HG03066 (cell line): ENCODE measurements at regions not wholly inside any gene's neighbourhood (a gene's known extent, or its start where the extent isn't known, plus 50 kb on each side); places are given as distances from the start of the nearest gene placed in this dataset.
A peak's percentile ranks its signal among the peaks of the same experiment; 100 is the strongest.
"Not testable (repeated sequence)": the region's sequence is repeated elsewhere in the genome, so short reads cannot be mapped to it uniquely, and the experiment has no call there.

ENCODE experiments used
- ATAC-seq: cut with Tn5 transposase; IDR thresholded peaks from one replicate; pipeline ENCODE4 v1.9.1; 2021; ENCODE audit warnings: low read depth; ENCODE audit not compliant: unreplicated experiment

DNA sequence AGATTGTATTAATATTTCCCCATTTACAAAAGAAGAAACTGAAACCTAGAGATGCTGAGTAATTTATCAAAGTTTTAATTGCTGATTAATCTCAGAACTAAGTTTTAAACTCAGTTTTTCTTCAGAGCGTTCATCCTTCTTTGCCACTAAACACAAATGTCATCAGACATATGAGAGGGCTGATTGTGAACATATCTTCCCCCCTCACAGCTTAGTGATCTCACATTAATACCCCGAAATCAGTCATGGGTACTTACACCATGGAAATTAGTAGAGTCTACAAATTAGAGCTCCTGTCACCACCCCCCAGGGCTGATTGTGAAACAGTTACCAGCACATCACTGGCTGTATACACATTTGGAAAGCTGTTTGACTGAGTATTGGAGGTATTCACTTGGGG lies 189.3 kb upstream of the SGO1 start:
- ATAC-seq = no peak

DNA sequence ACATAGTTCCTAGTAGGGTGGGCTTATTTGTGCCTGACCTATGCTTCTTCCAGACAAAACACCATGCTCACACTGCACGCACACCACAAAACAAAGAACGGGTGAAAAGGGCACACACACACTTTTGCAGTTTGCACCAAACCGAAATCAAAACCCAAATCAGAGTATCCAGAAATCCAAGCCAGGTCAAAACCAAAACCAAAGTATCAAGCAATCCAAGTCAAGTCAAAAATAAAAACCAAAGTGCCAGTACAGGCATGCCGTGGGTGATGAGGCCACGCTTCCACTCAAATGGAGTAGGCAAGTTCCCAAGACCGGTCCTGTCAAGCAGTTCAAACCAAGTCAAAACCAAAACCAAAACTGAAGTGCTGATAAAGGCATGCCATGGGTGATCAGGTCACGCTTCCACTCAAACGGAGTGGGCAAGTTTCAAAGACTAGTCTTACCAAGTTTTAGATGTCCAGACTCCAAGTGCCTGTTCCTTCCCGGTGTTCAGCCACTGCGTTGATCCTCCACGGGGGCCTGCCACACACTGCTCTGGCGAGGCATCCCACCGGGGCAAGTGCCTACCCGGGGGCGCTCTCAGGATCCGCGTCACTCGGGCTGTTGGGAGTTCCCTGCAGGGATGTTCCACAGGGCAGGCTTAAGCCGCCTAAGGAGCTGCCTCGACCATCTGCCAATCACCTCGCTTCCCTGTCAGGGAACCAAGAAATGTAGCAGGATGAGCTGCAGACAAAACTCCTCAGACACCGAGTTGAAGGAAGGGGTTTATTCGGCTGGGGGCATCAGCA lies 184.5 kb upstream of the SGO1 start:
- ATAC-seq = not testable (repeated sequence)

DNA sequence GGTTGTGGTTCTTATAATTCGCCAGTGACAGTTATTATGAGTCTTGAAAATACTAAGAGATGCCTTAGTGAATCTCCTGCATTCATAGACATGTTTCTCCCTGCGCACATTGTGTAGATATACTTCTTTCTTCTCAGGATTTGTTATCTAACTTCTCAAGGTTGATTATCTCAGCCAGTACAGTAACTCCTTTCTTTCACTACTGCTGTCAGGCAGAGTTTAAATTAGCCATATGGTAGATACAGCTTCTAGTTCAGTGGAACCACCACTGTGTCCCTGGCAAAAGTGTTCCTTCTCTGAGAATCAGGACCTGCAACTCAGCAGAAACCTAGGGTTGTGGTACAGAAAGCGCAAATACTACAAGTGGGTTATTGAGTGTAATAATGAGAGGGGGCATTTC lies 175.0 kb upstream of the SGO1 start:
- ATAC-seq = no peak

DNA sequence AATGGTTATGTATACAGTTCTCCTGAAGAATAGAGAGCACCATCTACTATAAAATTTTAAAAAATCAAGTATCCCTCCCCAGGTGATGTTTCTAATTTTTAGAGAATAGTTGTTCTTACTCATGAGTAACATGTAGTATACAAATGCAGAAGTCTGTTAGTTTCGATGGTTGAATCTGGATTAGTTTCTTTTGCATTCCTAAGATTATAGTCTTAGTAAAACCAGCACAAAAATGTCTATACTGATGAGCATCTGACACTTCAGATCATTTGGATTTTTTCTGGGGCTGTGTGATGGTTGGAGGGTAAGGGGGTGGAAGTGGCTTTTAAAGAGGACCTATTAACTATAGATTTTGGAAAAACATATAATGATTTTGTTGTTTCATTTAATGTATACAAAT lies 167.3 kb upstream of the SGO1 start:
- ATAC-seq = no peak

DNA sequence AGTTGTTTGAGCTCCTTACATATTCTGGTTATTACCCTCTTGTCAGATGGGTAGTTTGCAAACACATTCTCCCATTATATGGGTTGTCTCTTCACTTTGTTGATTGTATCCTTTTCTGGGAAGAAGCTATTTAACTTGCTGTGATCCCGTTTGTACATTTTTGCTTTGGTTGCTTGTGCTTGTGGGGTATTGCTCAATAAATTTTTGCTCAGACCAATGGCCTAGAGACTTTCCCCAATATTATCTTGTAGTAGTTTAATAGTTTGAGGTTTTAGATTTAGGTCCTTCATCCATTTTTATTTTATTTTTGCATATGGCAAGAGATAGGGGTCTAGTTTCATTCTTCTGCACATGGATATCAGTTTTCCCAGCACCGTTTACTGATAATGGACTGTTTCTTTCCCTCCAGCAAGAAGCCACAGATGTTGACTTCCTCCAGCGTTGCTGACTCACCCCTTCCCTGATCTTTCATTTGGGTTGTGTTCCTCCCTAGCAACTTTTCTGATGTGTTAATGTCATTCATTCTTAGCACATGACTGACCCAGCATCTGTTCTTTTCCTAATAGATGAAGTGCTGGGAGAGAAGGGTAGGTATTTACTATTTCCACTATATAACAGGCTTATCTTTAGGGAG lies 166.7 kb upstream of the SGO1 start:
- no peak for ATAC-seq

DNA sequence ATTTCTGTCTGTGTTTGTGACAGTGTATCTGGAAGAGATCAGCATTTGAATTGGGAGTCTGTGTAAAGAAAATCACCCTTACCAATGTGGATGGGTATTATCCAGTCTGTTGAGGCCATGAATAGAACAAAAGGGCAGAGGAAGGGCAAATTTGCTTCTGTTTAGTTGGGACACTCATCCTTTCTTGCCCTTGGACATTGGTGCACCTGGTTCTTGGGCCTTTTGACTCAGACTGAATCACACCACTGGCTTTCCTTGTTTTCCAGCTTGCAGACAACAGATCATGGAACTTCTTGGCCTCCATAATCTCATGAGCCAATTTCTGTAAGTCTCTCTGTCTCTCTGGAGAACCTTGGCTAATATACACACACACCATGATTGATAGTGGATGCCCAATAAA lies 164.4 kb upstream of the SGO1 start:
- no peak for ATAC-seq

DNA sequence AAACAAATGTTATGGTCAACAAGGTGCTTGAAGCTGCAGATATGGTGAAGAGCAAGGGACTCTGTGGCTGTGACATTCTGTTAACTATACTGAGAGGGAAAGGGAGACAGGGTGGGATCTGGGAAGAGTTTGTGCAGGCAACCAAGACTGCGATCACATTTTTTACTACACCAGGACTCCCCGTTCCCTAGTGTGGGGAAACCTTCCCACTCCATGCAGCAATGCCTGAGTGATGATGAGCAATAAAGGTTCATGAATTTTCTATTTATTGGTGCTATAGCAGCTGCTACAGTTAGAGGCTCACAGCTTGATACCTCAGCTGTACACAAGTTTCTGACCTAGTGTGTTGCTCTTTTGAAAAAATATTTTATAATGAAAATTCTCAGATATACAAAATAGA lies 160.9 kb upstream of the SGO1 start:
- ATAC-seq = no peak

DNA sequence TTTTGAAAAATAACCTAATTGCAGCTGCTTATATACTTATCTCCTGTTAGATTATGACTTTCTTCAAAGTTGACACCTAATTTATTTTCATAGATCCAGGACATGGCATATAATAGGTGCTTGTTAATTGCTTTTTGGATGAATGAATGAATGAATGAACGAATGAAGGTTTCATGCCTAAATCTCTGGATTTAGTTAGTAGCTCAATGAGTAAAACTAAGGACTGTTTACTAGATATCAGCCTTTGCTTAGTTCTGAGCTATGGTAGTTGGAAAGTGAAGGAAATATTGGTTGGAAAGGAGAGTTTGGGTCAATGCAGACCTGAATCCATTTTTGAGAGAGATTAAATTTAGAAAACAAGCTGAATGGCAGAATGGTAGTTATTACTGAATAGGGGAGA lies 160.4 kb upstream of the SGO1 start:
- ATAC-seq = no peak

DNA sequence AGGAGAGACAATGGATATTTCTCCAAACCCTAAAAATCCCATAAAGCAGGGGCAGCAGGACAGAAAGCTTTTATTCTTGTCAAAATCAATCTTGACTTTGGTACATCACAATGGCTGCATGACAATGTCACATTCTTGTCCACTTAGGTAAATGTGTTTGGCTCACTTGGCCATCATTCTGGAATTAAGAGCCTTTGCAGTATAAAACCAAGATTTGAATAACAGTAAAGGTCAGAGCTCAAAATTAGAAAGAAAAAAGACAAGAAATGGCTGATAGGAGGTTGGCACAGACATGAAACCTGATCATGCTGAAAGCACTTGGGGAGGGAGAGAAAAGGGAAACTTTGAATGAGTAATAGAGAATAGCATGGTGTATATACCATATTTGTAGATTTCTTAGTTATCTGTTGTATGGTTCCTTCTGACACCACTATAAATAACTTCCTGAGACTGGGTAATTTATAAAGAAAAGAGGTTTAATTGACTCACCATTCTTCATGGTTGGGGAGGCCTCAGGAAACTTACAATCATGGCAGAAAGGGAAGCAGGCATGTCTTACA lies 158.5 kb upstream of the SGO1 start:
- no peak for ATAC-seq

DNA sequence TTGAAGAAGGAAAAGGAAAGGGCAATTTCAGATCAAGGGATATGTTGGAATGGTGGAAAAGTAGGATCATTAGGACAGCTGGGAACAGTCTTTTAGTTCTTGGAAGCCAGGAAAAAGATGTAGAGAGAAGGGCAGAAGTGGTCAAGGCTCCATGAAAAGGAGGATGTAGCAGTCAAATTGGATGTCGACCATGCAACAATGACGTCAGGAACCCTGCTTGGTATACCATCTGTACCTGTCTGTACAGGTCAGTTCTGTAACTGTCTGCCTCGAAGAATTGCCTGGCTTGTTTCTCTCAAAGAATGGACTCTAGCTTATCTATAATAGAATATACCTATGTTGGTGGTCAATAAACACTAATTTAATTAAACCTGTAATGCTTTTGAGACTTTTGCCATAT lies 157.8 kb upstream of the SGO1 start:
- no peak for ATAC-seq

DNA sequence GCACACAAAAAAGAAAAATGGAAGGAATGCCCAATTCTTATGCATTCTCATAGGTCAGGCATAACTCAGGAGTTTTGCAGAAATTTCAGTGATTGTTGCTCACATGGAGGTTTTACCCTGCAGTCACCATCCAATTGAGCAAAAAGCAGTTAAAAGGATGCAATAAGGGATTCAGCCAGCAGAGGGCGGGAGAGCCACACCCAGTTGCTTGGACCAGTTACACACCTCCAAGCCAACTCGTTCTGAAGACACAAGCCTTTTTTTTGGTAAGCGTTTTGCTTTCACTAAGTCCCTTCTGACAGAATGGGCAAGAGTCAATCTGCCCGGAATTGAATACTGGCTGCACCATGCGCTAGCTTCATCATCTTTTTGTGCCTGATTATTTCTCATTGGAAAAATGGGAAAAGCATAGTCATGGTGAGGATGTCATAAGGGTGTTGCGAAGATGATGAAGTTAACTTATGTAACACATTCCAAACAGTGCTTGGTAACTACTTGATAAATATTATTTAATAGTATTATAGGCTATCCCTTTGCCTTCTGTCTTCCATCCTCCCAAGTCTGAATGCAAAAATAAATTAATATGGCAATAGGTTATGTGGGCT lies 154.4 kb upstream of the SGO1 start:
- ATAC-seq = peak; percentile 87

DNA sequence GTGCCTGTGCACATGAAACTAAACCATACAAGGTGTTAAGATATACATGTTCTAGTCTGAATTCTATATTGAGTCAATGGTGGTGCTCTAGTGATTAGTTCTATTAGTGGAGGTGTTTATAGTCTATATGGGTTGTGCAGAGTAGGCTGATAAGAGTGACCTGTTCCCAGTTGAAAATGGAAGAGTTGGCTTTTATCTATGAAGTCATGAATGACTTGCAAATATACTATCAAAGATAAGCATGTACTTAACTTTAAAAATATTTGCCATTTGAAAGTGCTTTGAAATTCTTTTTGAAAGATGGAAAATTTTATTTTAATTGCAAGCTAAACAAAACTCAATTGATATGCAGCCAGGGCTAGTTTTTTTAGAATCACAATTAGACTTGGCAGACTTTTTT lies 150.6 kb upstream of the SGO1 start:
- ATAC-seq = no peak

DNA sequence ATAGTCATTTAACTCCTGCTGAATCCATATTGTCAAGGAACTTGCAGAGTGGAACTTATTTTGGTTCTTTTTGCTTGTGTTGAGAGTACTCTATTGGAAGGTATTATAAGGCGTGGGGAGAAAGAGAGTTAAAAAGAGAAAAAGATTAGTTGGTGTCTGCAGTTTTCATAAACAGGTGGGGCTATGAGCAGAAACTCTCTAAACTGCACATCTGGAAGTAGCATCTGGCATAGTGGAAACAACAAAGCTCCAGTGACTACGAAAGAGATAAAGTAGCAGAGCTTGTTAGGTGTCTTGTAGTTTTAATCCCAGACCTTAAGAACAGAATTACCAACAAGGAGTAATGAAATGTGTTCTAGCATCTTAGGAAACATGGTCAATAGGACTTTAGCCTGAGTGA lies 148.8 kb upstream of the SGO1 start:
- no peak for ATAC-seq

DNA sequence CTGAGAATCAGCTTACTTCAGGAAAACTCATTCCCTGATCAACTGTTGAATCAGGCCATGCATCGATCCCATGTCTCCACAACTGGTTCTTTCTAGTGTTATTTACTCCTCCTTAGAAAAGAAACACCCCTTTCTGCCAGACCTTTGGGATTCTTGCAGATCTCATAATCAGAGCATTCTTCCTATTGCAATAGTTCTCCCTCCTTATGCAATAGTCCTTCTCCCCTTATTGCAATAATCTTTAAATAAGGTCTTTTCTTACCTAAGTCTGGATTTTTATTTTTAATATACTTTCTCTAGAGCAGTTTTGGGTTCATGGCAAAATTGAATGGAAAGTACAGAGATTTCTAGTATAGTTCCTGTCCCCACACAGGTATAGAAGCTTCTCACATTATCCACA lies 141.9 kb upstream of the SGO1 start:
- no peak for ATAC-seq

DNA sequence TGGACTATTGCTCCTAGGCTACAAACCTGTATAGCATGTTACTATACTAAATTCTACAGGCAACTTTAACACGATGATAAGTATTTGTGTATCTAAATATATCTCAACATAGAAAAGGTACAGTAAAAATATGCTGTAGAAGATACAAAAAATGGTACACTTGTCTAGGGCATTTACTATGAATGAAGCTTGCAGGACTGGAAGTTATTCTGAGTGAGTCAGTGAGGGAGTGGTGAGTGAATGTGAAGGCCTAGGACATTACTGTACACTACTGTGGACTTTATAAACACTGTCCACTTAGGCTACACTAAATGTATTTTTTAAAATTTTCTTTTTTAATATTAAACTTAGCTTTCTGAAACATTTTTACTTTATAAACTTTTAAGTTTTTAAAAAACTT lies 140.5 kb upstream of the SGO1 start:
- ATAC-seq = no peak

DNA sequence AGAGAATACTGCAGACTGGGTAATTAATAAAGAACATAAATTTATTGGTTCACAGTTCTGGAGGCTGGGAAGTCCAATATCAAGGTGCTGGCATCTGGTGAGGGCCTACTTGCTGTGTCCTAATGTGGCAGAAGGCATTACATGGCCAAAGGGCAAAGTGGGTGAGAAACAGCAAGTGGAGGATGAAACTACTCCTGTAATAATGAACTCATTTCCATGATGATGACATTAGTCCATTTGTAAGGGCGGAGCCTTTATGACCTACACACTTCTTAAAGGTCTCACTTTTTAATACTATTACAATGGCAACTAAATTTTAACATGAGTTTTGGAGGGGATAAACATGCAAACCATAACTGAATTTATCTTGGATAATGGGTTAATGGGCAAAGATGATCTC lies 139.6 kb upstream of the SGO1 start:
- ATAC-seq = no peak

DNA sequence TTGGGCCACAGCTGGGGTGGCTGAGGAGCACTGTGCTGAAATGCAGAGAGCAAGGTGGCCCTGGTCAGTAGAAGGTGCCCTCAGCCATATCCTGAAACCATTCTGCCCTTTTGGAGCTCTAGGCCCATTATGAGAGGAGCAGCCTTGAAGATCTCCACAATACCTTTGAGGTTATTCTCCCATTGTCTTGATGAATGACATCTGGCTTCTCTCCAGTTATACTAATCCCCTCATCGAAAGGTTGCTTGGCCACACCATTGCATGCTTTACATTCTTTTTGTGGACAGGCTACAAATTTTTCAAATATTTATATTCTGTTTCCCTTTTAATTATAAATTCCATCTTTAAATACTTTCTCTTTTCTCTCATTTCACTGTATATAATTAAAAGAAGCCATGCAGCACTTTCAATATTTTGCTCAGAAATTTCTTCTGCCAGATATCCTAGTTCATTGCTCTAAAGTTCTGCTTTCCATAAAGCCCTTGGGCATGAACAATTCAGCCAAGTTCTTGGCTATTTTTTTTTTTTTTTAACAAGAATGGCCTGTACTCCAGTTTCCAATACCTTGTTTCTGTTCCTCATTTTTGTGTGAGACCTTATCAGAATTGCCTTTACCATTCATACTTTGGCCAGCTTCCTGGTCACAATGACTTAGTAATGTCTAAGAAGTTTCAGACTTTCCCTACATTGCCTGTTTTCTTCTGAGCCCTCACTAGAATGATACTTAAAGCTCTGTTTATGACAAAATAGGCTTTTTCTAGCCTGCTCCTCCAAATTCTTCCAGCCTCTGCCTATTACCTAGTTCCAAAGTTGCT lies 138.9 kb upstream of the SGO1 start:
- ATAC-seq = peak; percentile 97

DNA sequence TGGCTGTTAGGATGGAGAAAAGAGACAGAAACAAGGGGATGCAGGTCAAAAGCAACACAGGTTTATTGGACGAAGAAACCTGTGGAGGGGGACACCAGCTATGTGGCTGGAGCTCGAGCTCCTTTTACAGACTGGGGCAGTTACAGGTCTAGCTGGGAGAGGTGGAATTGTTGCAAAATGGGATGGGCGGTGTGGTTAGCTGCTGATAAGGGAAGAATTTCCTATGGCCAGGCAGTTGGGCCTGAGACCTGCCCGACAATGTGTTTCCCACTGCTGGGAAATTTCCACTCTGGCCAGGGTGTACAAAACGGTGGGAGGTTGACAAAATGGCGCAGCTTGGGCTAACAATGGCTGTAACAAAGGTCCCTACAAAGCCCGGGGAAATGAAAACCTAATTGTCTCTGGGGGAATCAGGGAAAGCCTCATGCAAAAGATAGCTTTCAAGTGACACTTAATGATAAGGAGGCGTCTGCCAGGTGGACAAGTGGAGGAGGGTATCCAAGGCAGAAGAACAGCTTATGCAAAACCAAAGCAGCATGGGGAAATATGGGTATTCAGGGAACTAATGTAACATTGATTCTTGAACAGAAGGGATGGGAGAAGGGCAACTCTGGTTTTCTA lies 137.4 kb upstream of the SGO1 start:
- no peak for ATAC-seq

DNA sequence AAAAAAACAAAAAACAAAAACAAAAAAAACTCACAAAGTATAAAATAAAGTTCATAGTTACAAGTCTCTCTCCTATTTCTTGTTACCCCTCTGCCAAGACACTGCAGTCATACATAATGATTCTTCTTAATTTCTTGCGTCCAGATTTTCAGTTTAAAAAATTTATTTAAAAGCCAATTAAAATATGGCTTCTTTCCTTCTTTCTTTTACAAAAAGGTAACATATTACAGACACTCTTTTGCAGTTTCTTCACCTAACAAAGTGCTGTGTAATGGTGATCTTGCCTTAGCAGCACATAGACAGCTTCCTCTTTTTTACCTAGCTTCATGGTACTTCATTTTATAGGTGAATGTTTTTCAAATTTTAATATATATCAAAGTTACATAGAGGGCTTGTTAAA lies 136.1 kb upstream of the SGO1 start:
- no peak for ATAC-seq

DNA sequence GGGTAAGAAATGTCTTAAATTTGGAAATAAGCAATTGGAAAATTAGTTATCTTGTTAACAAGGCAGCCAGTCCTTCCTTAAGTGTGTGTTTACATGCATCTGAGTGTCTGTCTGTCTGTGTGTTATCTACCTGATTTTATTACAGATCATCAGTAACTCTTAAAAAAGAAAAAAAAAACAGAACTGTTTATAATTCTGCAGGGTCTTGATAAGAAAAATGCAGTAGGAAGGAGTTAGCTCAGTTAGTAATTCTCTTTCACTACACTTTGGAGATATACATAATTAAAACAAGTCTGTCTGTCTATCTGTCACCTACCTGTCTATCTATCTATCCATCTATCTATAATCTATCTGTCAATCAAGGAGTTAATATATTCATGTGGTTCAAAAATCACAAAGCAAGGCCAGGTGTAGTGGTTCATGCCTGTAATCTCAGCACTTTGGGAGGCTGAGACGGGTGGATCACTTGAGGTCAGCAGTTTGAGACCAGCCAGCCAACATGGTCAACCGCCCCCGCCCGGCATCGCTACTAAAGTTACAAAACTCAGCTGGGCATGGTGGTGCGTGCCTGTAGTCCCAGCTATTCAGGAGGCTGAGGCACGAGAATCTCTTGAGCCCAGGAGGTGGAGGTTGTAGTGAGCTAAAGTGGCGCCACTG lies 135.5 kb upstream of the SGO1 start:
- no peak for ATAC-seq
